GM21529 (cell line): ENCODE measurements at regions not wholly inside any gene's neighbourhood (a gene's known extent, or its start where the extent isn't known, plus 50 kb on each side); places are given as distances from the start of the nearest gene placed in this dataset.

Experiments
- ATAC-seq: cut with Tn5 transposase; IDR thresholded peaks from one replicate; pipeline ENCODE4 v1.9.1; 2021; ENCODE audit not compliant: unreplicated experiment

DNA sequence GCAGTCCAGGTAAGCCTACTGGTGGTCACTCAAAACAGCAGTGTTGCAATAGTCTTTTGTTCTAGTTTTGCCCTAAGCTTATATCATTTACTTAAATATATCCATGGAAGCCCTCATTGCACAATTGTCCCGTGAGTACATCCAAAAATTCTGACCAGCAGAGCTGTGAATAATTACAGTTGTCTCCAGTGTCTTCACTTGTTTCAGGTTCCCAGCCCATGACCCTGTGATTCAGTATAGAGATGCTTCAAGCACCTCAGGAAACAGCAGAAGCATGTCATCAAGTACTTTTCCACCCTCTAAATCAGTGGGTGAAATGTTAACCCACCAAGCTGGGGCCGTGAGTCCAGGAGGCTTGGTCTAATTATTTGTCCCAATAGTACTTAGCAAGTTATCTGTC, 214.9 kb upstream of the RPS6KA3 start:
- no peak for ATAC-seq

DNA sequence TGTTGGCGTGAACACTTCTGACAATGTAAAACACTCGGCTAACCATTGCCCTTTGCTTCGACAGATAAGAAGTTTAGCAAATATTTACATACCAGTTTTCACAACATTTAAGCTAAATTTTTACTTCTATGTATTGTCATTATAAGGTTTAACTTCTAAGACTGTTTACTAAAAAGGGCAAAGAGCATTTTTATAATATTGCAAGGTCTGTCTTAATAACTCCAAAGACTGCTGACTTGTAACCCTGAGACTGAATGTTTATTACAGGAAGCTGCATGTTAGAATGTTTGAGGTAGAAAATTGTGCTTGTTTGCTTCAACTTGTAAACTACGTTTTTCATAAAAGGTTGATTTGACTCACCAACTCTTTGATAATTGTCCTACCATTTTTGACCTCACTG, 213.2 kb upstream of the RPS6KA3 start:
- ATAC-seq, result no peak

GRCh38 chrX:20479048-20479447, 212.3 kb upstream of the RPS6KA3 start:
- ATAC-seq, result no peak

- no peak for ATAC-seq
These were observed 211.3 kb upstream of the RPS6KA3 start for GRCh38 chrX:20477836-20478524.

DNA sequence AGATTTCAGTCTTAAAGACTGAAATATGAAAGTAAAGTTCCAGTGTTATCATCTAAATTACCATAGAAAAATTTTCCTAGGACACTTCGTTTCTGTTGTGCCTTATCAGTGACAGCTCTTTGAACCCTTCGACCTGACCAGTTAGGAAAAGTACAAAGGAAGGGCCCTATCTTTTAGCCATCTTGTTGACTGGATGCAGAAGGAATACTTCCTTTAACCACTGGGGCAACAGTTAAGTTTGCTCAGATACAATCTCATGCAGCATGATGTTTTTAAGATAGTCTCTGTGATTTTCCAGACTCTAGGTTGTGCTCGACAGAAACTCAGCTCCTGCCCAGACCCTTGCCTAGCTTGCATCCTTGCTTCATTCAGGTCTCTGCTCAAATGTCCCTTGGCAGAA, 210.5 kb upstream of the RPS6KA3 start:
- no peak for ATAC-seq

GRCh38 chrX:20472620-20473258, 206.0 kb upstream of the RPS6KA3 start:
- no peak for ATAC-seq

- ATAC-seq, result no peak
These were observed 205.4 kb upstream of the RPS6KA3 start for GRCh38 chrX:20472148-20472547.

DNA sequence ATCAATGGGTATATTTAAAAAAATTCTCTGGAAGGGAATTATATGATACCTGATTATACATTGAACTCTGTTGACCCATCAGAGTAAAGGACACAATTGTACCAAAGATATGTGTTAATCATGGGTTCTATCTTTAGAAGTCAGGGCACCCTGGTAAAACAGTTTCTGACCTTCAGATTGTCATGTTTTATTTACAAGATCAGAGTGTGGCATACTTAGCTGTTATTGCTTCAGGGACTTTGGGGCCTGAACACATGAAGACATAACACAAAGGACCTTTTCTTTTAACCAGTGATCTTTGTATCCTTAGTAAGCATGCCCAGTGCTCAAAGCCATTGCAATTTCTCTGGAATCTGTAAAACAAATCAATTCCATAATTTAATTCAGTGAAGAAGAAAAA, 204.8 kb upstream of the RPS6KA3 start:
- ATAC-seq, result no peak

GRCh38 chrX:20463296-20464075, 196.8 kb upstream of the RPS6KA3 start:
- peak; percentile 49 for ATAC-seq

GRCh38 chrX:20461576-20461975, 194.9 kb upstream of the RPS6KA3 start:
- ATAC-seq, result no peak

GRCh38 chrX:20461002-20461401, 194.3 kb upstream of the RPS6KA3 start:
- ATAC-seq, result no peak

DNA sequence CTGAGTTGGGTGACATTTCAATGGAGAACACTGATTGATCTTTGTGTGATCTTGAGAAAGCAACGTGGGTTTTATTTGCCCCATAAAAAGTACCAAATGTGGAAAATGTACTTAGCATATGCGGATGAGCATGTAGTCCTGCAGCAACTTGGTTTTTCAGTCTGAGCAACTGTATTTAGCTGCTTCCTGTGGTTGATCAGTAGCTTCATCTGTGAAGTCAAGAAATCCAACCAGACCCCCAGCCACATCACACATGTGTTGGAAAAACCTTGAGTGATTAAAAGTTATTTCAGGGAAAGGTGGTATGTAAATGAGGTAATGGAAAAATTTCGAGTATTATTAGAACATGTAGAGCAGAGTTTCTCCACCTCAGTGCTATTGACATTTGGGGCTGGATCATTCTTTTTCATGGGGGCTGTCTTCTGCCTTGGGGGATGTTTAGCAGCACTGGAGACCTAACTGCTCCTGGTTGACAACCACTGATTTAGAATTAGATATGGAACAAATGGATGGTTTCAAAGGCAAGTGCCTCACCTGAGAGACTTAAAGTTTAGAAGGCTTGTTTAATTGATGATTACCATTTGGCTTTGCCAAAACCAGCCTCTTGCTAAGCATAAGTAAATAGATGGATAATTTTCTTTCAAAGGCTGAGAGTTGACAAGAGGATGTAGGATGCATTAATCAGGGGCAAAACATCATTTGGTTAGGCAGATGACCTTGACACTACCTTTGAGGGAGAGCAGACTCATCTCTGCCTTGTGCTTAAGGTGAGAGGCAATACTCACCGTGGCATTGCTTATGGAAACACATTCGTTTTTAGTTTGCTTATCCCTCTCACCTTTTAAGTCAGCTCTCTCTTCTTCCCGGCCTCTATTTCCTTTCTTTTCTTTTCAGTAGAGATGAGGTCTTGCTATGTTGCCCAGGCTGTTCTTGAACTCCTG, 193.0 kb upstream of the RPS6KA3 start:
- no peak for ATAC-seq

DNA sequence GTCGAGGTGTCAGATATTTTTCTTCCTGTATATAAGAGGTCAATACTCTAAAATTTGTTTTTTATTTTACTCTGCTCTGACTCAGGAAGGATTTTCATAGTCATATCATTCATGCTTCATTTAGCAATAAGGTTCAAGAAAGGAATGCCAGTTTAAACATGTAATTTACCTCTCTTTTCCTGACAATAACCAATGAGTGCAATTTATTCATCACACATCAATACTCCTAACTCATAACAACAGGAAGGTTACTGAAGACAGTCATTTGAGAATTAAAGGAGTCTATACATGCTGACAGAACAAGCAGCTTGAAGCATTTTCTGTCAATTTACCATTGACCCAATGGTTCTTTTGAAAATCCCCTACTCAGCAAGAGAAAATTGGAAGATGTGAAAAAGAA, 190.3 kb upstream of the RPS6KA3 start:
- no peak for ATAC-seq

GRCh38 chrX:20455001-20455400, 188.3 kb upstream of the RPS6KA3 start:
- no peak for ATAC-seq

DNA sequence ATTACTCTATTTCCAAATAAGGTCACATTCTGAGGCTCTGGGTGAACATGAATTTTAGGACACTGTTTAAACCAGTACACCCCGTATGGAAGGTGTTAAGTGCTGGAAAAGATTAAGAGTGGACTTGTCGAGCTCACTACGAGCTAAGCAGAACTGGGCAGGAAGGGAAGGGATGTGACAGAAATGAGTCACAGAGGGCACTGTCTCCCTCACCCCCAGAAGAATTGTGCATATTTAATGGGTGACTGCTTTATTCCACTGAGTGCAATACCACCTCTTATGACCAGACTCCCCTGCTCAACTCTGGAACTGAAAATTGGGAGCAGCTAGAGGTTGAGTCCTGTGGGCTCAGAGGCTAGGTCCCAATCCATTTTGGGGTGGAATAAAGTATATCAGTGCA, 187.4 kb upstream of the RPS6KA3 start:
- ATAC-seq, result no peak

GRCh38 chrX:20452487-20452886, 185.8 kb upstream of the RPS6KA3 start:
- peak; percentile 80 for ATAC-seq

GRCh38 chrX:20451929-20452328, 185.2 kb upstream of the RPS6KA3 start:
- ATAC-seq, result no peak

GRCh38 chrX:20445109-20445508, 178.4 kb upstream of the RPS6KA3 start:
- ATAC-seq, result no peak

GRCh38 chrX:20442597-20442996, 175.9 kb upstream of the RPS6KA3 start:
- peak; percentile 71 for ATAC-seq

- no peak for ATAC-seq
These were observed 174.4 kb upstream of the RPS6KA3 start for GRCh38 chrX:20441123-20441522.
